ENCODE measurements at regions not wholly inside any gene's neighbourhood (a gene's known extent, or its start where the extent isn't known, plus 50 kb on each side); places are given as distances from the start of the nearest gene placed in this dataset.

DNA sequence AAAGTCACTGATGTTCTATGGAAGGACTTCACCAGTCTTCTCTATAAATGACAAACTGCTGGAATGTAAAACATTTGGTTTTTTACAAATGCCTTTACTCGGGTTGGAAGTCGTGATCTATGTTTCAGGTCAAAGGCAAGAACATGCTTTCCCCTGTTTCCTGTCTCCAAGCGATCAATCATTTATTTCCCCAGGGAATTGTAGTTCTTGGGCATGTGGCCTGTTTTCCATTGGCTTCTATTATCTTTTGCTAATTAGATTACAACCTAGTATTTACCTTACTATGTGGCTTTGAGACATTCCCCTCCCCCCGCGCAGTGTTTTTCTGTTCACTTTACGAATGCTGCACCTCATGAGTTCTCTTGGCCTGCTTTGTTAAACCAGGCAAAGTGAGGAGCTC, 684.2 kb downstream of the EPHA4 start:
- TF ChIP-seq, protein P1, sequence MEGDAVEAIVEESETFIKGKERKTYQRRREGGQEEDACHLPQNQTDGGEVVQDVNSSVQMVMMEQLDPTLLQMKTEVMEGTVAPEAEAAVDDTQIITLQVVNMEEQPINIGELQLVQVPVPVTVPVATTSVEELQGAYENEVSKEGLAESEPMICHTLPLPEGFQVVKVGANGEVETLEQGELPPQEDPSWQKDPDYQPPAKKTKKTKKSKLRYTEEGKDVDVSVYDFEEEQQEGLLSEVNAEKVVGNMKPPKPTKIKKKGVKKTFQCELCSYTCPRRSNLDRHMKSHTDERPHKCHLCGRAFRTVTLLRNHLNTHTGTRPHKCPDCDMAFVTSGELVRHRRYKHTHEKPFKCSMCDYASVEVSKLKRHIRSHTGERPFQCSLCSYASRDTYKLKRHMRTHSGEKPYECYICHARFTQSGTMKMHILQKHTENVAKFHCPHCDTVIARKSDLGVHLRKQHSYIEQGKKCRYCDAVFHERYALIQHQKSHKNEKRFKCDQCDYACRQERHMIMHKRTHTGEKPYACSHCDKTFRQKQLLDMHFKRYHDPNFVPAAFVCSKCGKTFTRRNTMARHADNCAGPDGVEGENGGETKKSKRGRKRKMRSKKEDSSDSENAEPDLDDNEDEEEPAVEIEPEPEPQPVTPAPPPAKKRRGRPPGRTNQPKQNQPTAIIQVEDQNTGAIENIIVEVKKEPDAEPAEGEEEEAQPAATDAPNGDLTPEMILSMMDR (IDR thresholded peaks at IDR 0.05), result no peak
- no peak for TF ChIP-seq POLR2A (IDR thresholded peaks at IDR 0.05)
